ENCODE measurements at regions not wholly inside any gene's neighbourhood (a gene's known extent, or its start where the extent isn't known, plus 50 kb on each side); places are given as distances from the start of the nearest gene placed in this dataset.

GRCh38 chr13:112244495-112245177, 131.5 kb upstream of the SPACA7 start:
- H3K9ac ChIP-seq (ENCODE audit: insufficient read depth in 1 of 2, low read length in 2 of 2), result no peak overlapping the region
- H3K4me3 ChIP-seq, result no peak overlapping the region
- peaks cover 0 to 15% (median 7%) of the 10 kb centered on the region in 3 donors for H3K27me3 ChIP-seq (ENCODE audit: control insufficient read depth in 3 of 3, insufficient read depth in 3 of 3, low read length in 2 of 3)
- ATAC-seq (ENCODE audit: insufficient read depth, low FRiP score) (no peak), DNase-seq (no peak)
- 88 to 91% methylated on average over 16 of the region's 16 CpGs for WGBS, 2 donors
- H3K4me1 ChIP-seq (ENCODE audit: control insufficient read depth in 5 of 5, insufficient read depth in 5 of 5, low read length in 5 of 5), result peaks cover 0 to 10% (median 0%) of the 10 kb centered on the region in 5 donors
- no peaks in the 10 kb centered on the region for H3K36me3 ChIP-seq (ENCODE audit: control insufficient read depth in 4 of 4, insufficient read depth in 4 of 4, low read length in 4 of 4)
- H3K9me3 ChIP-seq (ENCODE audit: control insufficient read depth in 4 of 4, insufficient read depth in 3 of 4, low read length in 3 of 4), result peaks cover 0 to under 1% (median 0%) of the 10 kb centered on the region in 4 donors
- H3K27ac ChIP-seq (ENCODE audit: low read depth in 1 of 2, low read length in 1 of 2), result no peak overlapping the region
- no peak for TF ChIP-seq CTCF (IDR thresholded peaks at IDR 0.05; ENCODE audit: control extremely low read depth, extremely low read depth)

GRCh38 chr13:112245179-112245724, 130.9 kb upstream of the SPACA7 start:
- TF ChIP-seq CTCF (IDR thresholded peaks at IDR 0.05; ENCODE audit: control extremely low read depth, extremely low read depth), result no peak
- Histone ChIP-seq H3K27ac (ENCODE audit: low read depth in 1 of 2, low read length in 1 of 2) (no peak overlapping the region), H3K9ac (ENCODE audit: insufficient read depth in 1 of 2, low read length in 2 of 2) (no peak overlapping the region), H3K36me3 (ENCODE audit: control insufficient read depth in 4 of 4, insufficient read depth in 4 of 4, low read length in 4 of 4) (no peaks in the 10 kb centered on the region), H3K4me1 (ENCODE audit: control insufficient read depth in 5 of 5, insufficient read depth in 5 of 5, low read length in 5 of 5) (peaks cover 0 to 10% (median 0%) of the 10 kb centered on the region in 5 donors), H3K4me3 (no peak overlapping the region), H3K9me3 (ENCODE audit: control insufficient read depth in 4 of 4, insufficient read depth in 3 of 4, low read length in 3 of 4) (peaks cover 0 to 5% (median 0%) of the 10 kb centered on the region in 4 donors), H3K27me3 (ENCODE audit: control insufficient read depth in 3 of 3, insufficient read depth in 3 of 3, low read length in 2 of 3) (peaks cover 0 to 15% (median 3%) of the 10 kb centered on the region in 3 donors)
- WGBS, 2 donors, result 93 to 94% methylated on average over 25 of the region's 25 CpGs
- no peak for ATAC-seq (ENCODE audit: insufficient read depth, low FRiP score)
- no peak for DNase-seq

GRCh38 chr13:112245989-112246388, 130.2 kb upstream of the SPACA7 start:
- WGBS, 2 donors, result 73 to 80% methylated on average over 9 of the region's 9 CpGs
- Histone ChIP-seq H3K9ac (ENCODE audit: insufficient read depth in 1 of 2, low read length in 2 of 2) (no peak overlapping the region), H3K9me3 (ENCODE audit: control insufficient read depth in 4 of 4, insufficient read depth in 3 of 4, low read length in 3 of 4) (peaks cover 0 to 5% (median 0%) of the 10 kb centered on the region in 4 donors), H3K4me3 (no peak overlapping the region), H3K27ac (ENCODE audit: low read depth in 1 of 2, low read length in 1 of 2) (no peak overlapping the region), H3K27me3 (ENCODE audit: control insufficient read depth in 3 of 3, insufficient read depth in 3 of 3, low read length in 2 of 3) (peaks cover 0 to 15% (median 3%) of the 10 kb centered on the region in 3 donors), H3K36me3 (ENCODE audit: control insufficient read depth in 4 of 4, insufficient read depth in 4 of 4, low read length in 4 of 4) (no peaks in the 10 kb centered on the region), H3K4me1 (ENCODE audit: control insufficient read depth in 5 of 5, insufficient read depth in 5 of 5, low read length in 5 of 5) (peaks cover 0 to 10% (median 0%) of the 10 kb centered on the region in 5 donors)
- ATAC-seq (ENCODE audit: insufficient read depth, low FRiP score) (no peak), DNase-seq (no peak)
- no peak for TF ChIP-seq CTCF (IDR thresholded peaks at IDR 0.05; ENCODE audit: control extremely low read depth, extremely low read depth)

All from lung (tissue), 11 donors.